ENCODE measurements at regions not wholly inside any gene's neighbourhood (a gene's known extent, or its start where the extent isn't known, plus 50 kb on each side); places are given as distances from the start of the nearest gene placed in this dataset.

DNA sequence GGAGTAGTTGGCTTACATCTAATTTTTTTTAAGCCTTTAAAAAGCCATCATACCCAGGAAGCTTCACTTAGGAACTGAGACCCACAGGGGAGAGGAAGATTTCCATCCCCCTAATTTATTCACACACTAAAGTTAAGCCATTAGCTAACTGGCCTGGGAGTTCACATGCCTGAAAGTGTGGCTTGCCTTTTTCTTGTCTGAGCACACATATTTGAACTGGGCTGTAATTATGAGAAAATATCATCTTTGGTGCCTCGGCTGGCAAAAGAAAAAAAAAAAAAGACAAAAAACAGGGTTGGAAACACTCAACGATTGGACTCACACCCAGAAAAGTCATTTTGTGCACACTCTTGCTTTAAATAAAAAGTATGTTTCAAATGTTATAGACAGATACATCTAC lies 847.3 kb downstream of the MAT2B start:
- WGBS, 2 donors, result 25 to 46% methylated on average over 2 of the region's 2 CpGs
- Histone ChIP-seq H3K27me3 (no peaks in the 10 kb centered on the region), H3K36me3 (no peaks in the 10 kb centered on the region), H3K4me3 (replicated peaks in 1 of 3) (no peak overlapping the region), H3K9me3 (no peaks in the 10 kb centered on the region), H3K4me1 (no peaks in the 10 kb centered on the region), H3K27ac (no peak overlapping the region)
- intact Hi-C loops (cut with DNase I), result no loop called here
- TF ChIP-seq, protein P1, sequence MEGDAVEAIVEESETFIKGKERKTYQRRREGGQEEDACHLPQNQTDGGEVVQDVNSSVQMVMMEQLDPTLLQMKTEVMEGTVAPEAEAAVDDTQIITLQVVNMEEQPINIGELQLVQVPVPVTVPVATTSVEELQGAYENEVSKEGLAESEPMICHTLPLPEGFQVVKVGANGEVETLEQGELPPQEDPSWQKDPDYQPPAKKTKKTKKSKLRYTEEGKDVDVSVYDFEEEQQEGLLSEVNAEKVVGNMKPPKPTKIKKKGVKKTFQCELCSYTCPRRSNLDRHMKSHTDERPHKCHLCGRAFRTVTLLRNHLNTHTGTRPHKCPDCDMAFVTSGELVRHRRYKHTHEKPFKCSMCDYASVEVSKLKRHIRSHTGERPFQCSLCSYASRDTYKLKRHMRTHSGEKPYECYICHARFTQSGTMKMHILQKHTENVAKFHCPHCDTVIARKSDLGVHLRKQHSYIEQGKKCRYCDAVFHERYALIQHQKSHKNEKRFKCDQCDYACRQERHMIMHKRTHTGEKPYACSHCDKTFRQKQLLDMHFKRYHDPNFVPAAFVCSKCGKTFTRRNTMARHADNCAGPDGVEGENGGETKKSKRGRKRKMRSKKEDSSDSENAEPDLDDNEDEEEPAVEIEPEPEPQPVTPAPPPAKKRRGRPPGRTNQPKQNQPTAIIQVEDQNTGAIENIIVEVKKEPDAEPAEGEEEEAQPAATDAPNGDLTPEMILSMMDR (IDR thresholded peaks at IDR 0.05), result no peak
- TF ChIP-seq POLR2A (IDR thresholded peaks at IDR 0.05), result no peak
- DNase-seq, result no peak

DNA sequence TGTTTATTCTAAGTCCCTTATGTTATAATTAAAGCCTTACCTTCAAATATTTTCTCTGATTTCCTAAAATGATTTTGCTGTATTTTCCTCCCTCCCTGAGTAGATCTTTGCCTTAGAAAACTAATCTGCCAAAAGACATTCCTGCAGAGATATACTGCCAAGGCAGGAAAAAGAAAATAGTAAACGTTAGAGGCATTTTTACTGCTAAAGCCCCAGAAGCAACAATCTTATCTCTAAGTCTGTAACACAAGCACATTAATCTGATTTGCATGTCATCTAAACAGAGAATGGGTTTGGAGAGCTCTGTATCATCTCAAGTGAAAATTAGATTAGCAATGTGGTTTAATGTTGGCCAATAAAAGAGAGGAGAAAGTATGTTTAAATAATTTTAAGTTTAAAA lies 847.7 kb downstream of the MAT2B start:
- no peak for DNase-seq
- TF ChIP-seq, protein P1 (IDR thresholded peaks at IDR 0.05), result no peak
- TF ChIP-seq POLR2A (IDR thresholded peaks at IDR 0.05), result no peak
- Histone ChIP-seq H3K9me3 (no peaks in the 10 kb centered on the region), H3K4me3 (replicated peaks in 1 of 3) (no peak overlapping the region), H3K27me3 (no peaks in the 10 kb centered on the region), H3K36me3 (no peaks in the 10 kb centered on the region), H3K27ac (no peak overlapping the region), H3K4me1 (no peaks in the 10 kb centered on the region)
- 5 to 8% methylated on average over 1 of the region's 1 CpG for WGBS, 2 donors
- intact Hi-C loops (cut with DNase I), result no loop called here

DNA sequence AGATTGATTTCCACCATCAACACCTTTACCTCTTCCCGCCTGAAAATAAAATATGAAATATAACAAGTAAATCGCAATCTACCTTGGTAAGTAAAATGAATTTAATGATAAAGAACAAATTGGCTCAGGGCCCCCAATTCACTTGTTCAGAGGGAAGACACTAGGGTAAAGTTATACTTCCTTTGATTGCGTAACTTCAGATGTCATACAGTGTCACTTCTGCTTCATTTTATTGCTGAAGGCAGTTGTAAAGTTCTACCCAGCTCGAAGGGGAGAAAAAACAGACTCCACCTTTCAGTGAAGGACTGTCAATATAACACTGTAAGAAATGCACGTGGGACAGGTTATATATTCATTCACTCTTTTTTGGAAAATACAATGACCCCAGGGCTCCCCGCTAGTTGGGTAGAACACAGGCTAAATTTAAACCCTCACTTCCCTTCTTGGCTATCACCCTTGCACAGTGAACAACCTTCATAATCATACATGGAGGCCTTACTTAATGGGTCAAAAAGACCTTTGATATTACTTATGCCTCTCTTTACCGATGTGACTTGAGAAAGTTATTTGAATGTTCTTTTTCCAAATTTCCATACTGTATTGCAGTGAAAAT lies 848.8 kb downstream of the MAT2B start:
- intact Hi-C loops (cut with DNase I), result no loop called here
- H3K4me3 ChIP-seq (replicated peaks in 1 of 3), result no peak overlapping the region
- no peaks in the 10 kb centered on the region for H3K9me3 ChIP-seq
- H3K27me3 ChIP-seq, result no peaks in the 10 kb centered on the region
- DNase-seq, result no peak
- no peaks in the 10 kb centered on the region for H3K36me3 ChIP-seq
- no peaks in the 10 kb centered on the region for H3K4me1 ChIP-seq
- H3K27ac ChIP-seq, result no peak overlapping the region
- WGBS, 2 donors, result 81 to 86% methylated on average over 7 of the region's 7 CpGs
- TF ChIP-seq, protein P1 (IDR thresholded peaks at IDR 0.05), result no peak
- no peak for TF ChIP-seq POLR2A (IDR thresholded peaks at IDR 0.05)

DNA sequence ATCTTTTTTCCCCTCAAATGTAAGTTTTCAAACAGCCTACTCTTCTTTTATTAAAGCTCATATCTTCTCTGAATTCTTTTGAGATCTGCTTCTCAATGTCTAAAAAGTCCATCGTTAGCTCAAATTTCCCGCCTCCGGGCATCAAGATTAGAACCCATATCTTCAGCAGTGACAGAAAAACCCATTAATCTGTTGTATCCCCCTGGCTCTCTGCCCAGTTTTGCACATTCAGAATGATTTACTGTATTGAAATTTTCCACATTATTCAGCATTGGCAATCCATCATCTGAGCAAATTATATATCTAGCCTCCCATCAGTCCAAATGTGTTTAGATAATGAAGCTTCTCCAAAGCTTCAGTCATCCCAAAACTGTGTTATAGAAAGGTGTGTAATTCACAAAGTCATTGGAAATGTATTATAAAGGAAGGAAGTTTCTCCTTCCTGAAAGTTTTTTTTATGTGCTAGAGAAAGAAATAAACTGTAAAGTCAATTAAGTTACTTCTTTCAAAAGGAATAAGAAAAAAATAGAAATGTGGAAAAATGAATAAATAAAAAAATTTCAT lies 849.9 kb downstream of the MAT2B start:
- Histone ChIP-seq H3K4me1 (no peaks in the 10 kb centered on the region), H3K9me3 (no peaks in the 10 kb centered on the region), H3K27ac (no peak overlapping the region), H3K36me3 (no peaks in the 10 kb centered on the region), H3K4me3 (replicated peaks in 1 of 3) (no peak overlapping the region), H3K27me3 (no peaks in the 10 kb centered on the region)
- intact Hi-C loops (cut with DNase I), result no loop called here
- TF ChIP-seq, protein P1 (IDR thresholded peaks at IDR 0.05), result no peak
- no peak for TF ChIP-seq POLR2A (IDR thresholded peaks at IDR 0.05)
- DNase-seq, result no peak
- 75 to 91% methylated on average over 3 of the region's 3 CpGs for WGBS, 2 donors

DNA sequence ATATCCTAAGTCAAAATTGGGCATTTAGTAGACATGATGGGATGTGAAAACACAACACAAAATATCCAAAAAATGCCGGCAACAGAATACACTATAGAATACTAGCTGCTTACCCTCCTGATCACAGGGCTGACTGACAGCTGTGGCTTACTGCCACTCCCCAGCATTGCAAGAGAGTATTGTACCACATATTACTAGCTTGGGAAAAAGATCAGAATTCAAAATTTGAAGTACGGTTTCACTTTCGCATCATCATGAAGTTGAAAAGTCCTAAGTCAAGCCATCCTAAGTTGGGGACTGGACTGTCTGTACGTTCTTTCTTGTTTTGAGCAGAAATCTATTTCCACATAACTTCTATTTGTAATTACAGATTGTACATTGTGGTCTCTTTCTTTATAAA lies 851.4 kb downstream of the MAT2B start:
- 93 to 98% methylated on average over 4 of the region's 4 CpGs for WGBS, 2 donors
- TF ChIP-seq, protein P1 (IDR thresholded peaks at IDR 0.05), result no peak
- no peak for TF ChIP-seq POLR2A (IDR thresholded peaks at IDR 0.05)
- H3K27me3 ChIP-seq, result no peaks in the 10 kb centered on the region
- no peaks in the 10 kb centered on the region for H3K36me3 ChIP-seq
- no peak for DNase-seq
- no peak overlapping the region for H3K27ac ChIP-seq
- no peak overlapping the region for H3K4me3 ChIP-seq (replicated peaks in 1 of 3)
- H3K9me3 ChIP-seq, result no peaks in the 10 kb centered on the region
- intact Hi-C loops (cut with DNase I), result no loop called here
- H3K4me1 ChIP-seq, result no peaks in the 10 kb centered on the region

Measured in thyroid gland (tissue), 4 donors.